ENCODE measurements at regions not wholly inside any gene's neighbourhood (a gene's known extent, or its start where the extent isn't known, plus 50 kb on each side); places are given as distances from the start of the nearest gene placed in this dataset.

- H3K4me3 ChIP-seq: no peak overlapping the region
- H3K4me1 ChIP-seq: no peaks in the 10 kb centered on the region
- no peaks in the 10 kb centered on the region for H3K9me3 ChIP-seq
- H3K27me3 ChIP-seq: no peaks in the 10 kb centered on the region
- DNase-seq (ENCODE audit: low spot score): no peak
- no peaks in the 10 kb centered on the region for H3K36me3 ChIP-seq
- H3K27ac ChIP-seq: peak overlapping the region in 1 of 2 donors; percentile 79
- no peak for TF ChIP-seq CTCF (IDR thresholded peaks at IDR 0.05)
Observed at GRCh38 chr17:77535892-77536291, 395.1 kb downstream of the SEC14L1 start.

- TF ChIP-seq CTCF (IDR thresholded peaks at IDR 0.05): no peak
- no peak overlapping the region for H3K4me3 ChIP-seq
- DNase-seq (ENCODE audit: low spot score): no peak
Observed at GRCh38 chr17:77537566-77537965, 396.8 kb downstream of the SEC14L1 start.

GRCh38 chr17:77540531-77540930 is 399.8 kb downstream of the SEC14L1 start:
- no peaks in the 10 kb centered on the region for H3K27me3 ChIP-seq
- no peak overlapping the region for H3K4me3 ChIP-seq
- DNase-seq (ENCODE audit: low spot score): no peak
- H3K36me3 ChIP-seq: no peaks in the 10 kb centered on the region
- TF ChIP-seq CTCF (IDR thresholded peaks at IDR 0.05): no peak
- H3K27ac ChIP-seq: no peak overlapping the region
- H3K9me3 ChIP-seq: no peaks in the 10 kb centered on the region
- peaks cover 0 to 13% of the 10 kb centered on the region in 2 donors for H3K4me1 ChIP-seq

More at GRCh38 chr17:77537566-77537965, 396.8 kb downstream of the SEC14L1 start:
- no peaks in the 10 kb centered on the region for H3K36me3 ChIP-seq
- no peak overlapping the region for H3K27ac ChIP-seq
- no peaks in the 10 kb centered on the region for H3K9me3 ChIP-seq
- peaks cover 0 to 5% of the 10 kb centered on the region in 2 donors for H3K4me1 ChIP-seq
- no peaks in the 10 kb centered on the region for H3K27me3 ChIP-seq

- no peak for DNase-seq (ENCODE audit: low spot score)
- no peaks in the 10 kb centered on the region for H3K27me3 ChIP-seq
- H3K36me3 ChIP-seq: no peaks in the 10 kb centered on the region
- no peak for TF ChIP-seq CTCF (IDR thresholded peaks at IDR 0.05)
- no peaks in the 10 kb centered on the region for H3K9me3 ChIP-seq
- H3K4me1 ChIP-seq: peaks cover 0 to 13% of the 10 kb centered on the region in 2 donors
- H3K27ac ChIP-seq: no peak overlapping the region
- H3K4me3 ChIP-seq: no peak overlapping the region
Observed at GRCh38 chr17:77540975-77541374, 400.2 kb downstream of the SEC14L1 start.

- no peaks in the 10 kb centered on the region for H3K36me3 ChIP-seq
- no peaks in the 10 kb centered on the region for H3K27me3 ChIP-seq
- H3K4me3 ChIP-seq: no peak overlapping the region
- H3K9me3 ChIP-seq: no peaks in the 10 kb centered on the region
- TF ChIP-seq CTCF (IDR thresholded peaks at IDR 0.05): no peak
- peak overlapping the region; percentile 64 to 74 for H3K27ac ChIP-seq
- DNase-seq (ENCODE audit: low spot score): no peak
- peaks cover 0 to 13% of the 10 kb centered on the region in 2 donors for H3K4me1 ChIP-seq
Observed at GRCh38 chr17:77542011-77542410, 401.2 kb downstream of the SEC14L1 start.

All from right atrium auricular region (tissue), 2 donors.